ENCODE measurements at regions not wholly inside any gene's neighbourhood (a gene's known extent, or its start where the extent isn't known, plus 50 kb on each side); places are given as distances from the start of the nearest gene placed in this dataset.

- DNase-seq (ENCODE audit: low spot score): no peak
These were observed 294.0 kb upstream of the TBC1D5 start for GRCh38 chr3:18036450-18036815.

- no peak for DNase-seq (ENCODE audit: low spot score)
These were observed 293.4 kb upstream of the TBC1D5 start for GRCh38 chr3:18035641-18036449.

GRCh38 chr3:18033581-18034108 is 291.2 kb upstream of the TBC1D5 start:
- DNase-seq (ENCODE audit: low spot score): no peak

GRCh38 chr3:18030371-18030870 is 288.0 kb upstream of the TBC1D5 start:
- DNase-seq (ENCODE audit: low spot score): no peak

- no peak for DNase-seq (ENCODE audit: low spot score)
These were observed 284.9 kb upstream of the TBC1D5 start for GRCh38 chr3:18027161-18027939.

- DNase-seq (ENCODE audit: low spot score): no peak
These were observed 282.3 kb upstream of the TBC1D5 start for GRCh38 chr3:18024715-18025114.

- DNase-seq (ENCODE audit: low spot score): no peak
These were observed 276.7 kb upstream of the TBC1D5 start for GRCh38 chr3:18019161-18019495.

GRCh38 chr3:18018491-18019160 is 276.2 kb upstream of the TBC1D5 start:
- no peak for DNase-seq (ENCODE audit: low spot score)

DNA sequence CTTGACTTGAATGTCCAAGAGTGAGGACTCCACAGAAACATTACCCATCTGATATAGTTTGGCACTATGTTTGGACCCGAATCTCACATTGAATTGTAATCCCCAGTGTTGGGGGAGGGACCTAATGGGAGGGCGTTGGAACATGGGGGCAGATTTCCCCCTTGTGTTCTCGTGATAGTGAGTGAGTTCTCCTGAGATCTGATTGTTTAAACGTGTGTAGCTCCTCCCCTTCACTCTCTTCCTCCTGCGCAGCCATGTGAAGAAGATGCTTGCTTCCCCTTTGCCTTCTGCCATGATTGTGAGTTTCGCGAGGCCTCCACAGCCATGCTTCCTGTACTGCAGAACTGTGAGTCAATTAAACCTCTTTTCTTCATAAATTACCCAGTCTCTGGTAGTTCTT is 273.9 kb upstream of the TBC1D5 start:
- no peak for DNase-seq (ENCODE audit: low spot score)

- DNase-seq (ENCODE audit: low spot score): no peak
These were observed 270.5 kb upstream of the TBC1D5 start for GRCh38 chr3:18012933-18013332.

GRCh38 chr3:18012436-18012835 is 270.0 kb upstream of the TBC1D5 start:
- no peak for DNase-seq (ENCODE audit: low spot score)

GRCh38 chr3:18011387-18011786 is 269.0 kb upstream of the TBC1D5 start:
- DNase-seq (ENCODE audit: low spot score): no peak

DNA sequence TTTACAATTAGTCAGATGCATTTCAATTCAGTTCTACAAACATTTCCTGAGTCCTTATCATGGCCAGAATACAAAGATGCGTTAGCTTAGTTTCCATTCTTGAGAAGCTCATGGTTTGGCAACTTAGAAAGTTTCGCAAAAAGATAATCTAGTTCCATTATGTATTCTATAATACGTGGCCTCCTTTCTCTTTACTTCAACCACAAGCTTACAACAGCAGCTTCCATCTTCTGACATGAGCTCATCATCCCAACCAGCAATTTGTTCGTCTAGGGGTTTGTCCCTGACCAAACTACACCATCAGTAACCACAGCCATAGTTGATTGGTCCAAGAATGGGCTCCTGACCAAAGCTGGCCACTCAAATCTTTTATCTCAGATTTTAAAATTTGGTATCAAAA is 267.6 kb upstream of the TBC1D5 start:
- DNase-seq (ENCODE audit: low spot score): no peak

GRCh38 chr3:18008706-18009368 is 266.4 kb upstream of the TBC1D5 start:
- no peak for DNase-seq (ENCODE audit: low spot score)

- no peak for DNase-seq (ENCODE audit: low spot score)
These were observed 265.5 kb upstream of the TBC1D5 start for GRCh38 chr3:18007980-18008379.

GRCh38 chr3:17995769-17996168 is 253.3 kb upstream of the TBC1D5 start:
- no peak for DNase-seq (ENCODE audit: low spot score)

DNA sequence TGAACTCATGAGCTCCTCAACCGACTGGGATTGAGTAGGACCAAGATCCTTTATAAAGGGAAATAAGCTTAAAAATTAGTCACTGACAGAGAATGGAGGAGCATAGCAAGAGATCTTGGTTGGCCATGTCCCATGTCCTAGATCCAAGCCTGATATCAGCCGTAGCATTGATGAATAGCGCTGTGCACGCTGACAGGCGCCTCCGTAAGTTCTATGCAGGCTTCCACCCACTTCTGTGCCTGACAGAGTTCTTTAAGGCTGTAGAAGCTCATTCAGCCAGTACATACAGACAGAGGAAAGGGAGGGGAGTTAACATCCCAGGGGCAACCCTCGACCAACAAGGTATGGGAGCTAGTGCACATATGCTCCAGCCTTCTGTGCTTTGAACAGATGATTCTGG is 251.7 kb upstream of the TBC1D5 start:
- DNase-seq (ENCODE audit: low spot score): no peak

- no peak for DNase-seq (ENCODE audit: low spot score)
These were observed 248.0 kb upstream of the TBC1D5 start for GRCh38 chr3:17990390-17990789.

- no peak for DNase-seq (ENCODE audit: low spot score)
These were observed 244.0 kb upstream of the TBC1D5 start for GRCh38 chr3:17986348-17986816.

DNA sequence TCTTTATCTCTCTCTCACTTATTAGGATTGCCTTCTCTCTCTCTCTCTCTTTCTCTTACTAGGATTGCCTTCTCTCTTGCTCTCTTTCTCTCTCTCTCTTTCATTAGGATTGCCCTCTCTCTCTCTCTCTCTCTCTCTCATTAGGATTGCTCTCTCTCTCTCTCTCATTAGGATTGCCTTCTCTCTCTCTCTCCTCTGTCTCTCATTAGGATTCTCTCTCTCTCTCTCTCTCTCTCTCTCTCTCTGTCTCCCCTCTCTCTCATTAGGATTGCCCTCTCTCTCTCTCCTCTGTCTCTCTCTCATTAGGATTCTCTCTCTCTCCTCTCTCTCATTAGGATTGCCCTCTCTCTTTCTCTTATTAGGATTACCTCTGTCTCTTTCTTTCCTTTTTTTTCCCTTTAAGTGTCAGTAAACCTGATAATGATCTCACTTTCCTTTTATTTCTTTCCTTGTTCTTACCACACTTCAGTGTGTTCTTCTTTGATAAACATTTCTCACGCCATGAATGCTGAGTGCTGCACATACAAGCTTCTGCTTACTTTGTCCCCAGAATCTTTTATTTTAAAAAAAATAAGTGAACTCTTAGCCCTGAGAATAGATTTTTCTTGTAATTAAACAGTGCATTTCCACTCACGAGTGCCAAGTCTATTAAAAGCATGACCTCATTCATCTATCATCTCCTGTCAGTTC is 243.4 kb upstream of the TBC1D5 start:
- no peak for DNase-seq (ENCODE audit: low spot score)

DNA sequence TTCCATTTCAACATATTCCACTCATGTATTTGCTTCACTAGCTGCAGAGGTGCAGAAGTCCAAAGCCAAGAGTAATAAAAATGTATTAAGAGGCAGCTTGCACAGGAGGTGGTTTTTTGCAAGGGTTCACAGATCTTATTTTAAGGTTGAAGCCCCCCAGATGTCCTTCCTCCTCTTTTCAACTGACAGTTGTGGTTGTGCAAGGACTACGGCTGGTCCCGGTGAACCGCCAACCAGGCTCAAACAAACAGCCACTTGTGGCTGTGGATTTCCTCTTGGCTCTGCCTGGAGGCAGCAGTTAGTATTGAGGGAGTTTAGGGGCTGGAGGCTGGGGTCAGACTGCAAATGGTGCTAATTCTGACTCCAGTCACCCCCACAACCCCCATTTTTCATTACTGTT is 240.7 kb upstream of the TBC1D5 start:
- no peak for DNase-seq (ENCODE audit: low spot score)

Measured in CD4-positive, alpha-beta T cell treated with Interleukin-15 for 4 hours (primary cell).